ENCODE measurements at regions not wholly inside any gene's neighbourhood (a gene's known extent, or its start where the extent isn't known, plus 50 kb on each side); places are given as distances from the start of the nearest gene placed in this dataset.
A peak's percentile ranks its signal among the peaks of the same experiment; 100 is the strongest.

- TF ChIP-seq, protein P1, sequence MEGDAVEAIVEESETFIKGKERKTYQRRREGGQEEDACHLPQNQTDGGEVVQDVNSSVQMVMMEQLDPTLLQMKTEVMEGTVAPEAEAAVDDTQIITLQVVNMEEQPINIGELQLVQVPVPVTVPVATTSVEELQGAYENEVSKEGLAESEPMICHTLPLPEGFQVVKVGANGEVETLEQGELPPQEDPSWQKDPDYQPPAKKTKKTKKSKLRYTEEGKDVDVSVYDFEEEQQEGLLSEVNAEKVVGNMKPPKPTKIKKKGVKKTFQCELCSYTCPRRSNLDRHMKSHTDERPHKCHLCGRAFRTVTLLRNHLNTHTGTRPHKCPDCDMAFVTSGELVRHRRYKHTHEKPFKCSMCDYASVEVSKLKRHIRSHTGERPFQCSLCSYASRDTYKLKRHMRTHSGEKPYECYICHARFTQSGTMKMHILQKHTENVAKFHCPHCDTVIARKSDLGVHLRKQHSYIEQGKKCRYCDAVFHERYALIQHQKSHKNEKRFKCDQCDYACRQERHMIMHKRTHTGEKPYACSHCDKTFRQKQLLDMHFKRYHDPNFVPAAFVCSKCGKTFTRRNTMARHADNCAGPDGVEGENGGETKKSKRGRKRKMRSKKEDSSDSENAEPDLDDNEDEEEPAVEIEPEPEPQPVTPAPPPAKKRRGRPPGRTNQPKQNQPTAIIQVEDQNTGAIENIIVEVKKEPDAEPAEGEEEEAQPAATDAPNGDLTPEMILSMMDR (IDR thresholded peaks at IDR 0.05): no peak
- Histone ChIP-seq H3K36me3 (ENCODE audit: control insufficient read depth, insufficient read depth, low read length) (no peaks in the 10 kb centered on the region), H3K4me1 (ENCODE audit: control insufficient read depth, insufficient read depth, low read length) (peaks cover 43% of the 10 kb centered on the region), H3K4me3 (ENCODE audit: low read length) (no peak overlapping the region), H3K27me3 (ENCODE audit: control insufficient read depth, insufficient read depth, low read length) (no peaks in the 10 kb centered on the region), H3K9me3 (ENCODE audit: control insufficient read depth, insufficient read depth, low read length) (no peaks in the 10 kb centered on the region), H3K27ac (ENCODE audit: low read length) (peak overlapping the region; percentile 72)
- Mint-ChIP-seq H3K4me3 (peak overlapping the region; percentile 45), H3K27me3 (ENCODE audit: low read depth in 2 of 2) (peaks cover 6 to 8% of the 10 kb centered on the region in 2 donors), H3K27ac (peak overlapping the region; percentile 91 to 94), H3K36me3 (no peaks in the 10 kb centered on the region), H3K9me3 (no peaks in the 10 kb centered on the region), H3K4me1 (peaks cover 54 to 55% of the 10 kb centered on the region in 2 donors)
- 84% methylated on average over 4 of the region's 4 CpGs for WGBS (ENCODE audit: insufficient coverage)
- intact Hi-C loops (cut with micrococcal nuclease): loop anchor here (1.0 to 10.0 kb wide), 3 partner anchors 29 to 168 kb away; no protein-coding TSS in a partner anchor
- no peak for ATAC-seq
- no peak for DNase-seq
These were observed 62.5 kb upstream of the CD44 start for GRCh38 chr11:35076201-35077100.

DNA sequence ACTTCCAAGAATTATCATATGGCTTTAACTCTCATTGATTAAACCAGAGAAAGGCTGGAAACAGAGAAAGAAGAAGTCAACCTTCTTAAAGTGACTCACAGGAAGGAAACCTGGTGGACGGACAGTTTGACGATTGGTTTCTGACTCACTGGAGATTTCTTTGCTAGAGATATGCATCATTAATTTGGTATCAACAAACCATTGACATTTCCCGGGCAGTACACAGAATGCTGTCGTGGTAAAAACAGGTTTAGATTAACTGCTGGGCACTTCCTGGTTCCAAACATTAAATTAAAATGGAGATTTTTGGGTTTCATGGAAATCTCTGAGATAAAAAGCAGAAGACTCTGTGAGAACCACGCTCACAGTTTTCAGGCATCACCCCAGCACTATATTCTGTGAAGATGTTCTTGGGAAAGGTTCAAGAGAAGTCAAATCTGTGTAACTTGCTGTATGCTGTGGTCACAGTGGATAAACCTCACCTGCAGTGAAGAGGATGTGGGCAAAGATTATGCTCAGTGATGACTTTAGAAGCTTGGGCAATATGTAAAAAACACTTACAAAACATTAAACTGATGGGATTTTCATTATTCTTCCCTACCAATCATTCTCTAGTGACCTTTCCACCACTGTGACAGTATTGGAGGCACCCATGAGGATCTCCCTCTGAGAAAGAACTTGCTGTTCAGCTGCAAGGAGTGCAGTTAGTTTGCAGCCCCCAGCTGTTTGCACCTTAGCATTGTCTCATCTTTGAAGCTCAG is 61.1 kb upstream of the CD44 start:
- TF ChIP-seq, protein P1 (IDR thresholded peaks at IDR 0.05): no peak
- peak; percentile 65 to 80 (median 72) for ATAC-seq
- no peaks in the 10 kb centered on the region for H3K9me3 Mint-ChIP-seq
- WGBS (ENCODE audit: insufficient coverage): 0% methylated on average over 5 of the region's 5 CpGs
- peak; percentile 38 to 87 for DNase-seq
- no peaks in the 10 kb centered on the region for H3K9me3 ChIP-seq (ENCODE audit: control insufficient read depth, insufficient read depth, low read length)
- H3K36me3 ChIP-seq (ENCODE audit: control insufficient read depth, insufficient read depth, low read length): no peaks in the 10 kb centered on the region
- H3K4me1 Mint-ChIP-seq: peaks cover 63 to 67% of the 10 kb centered on the region in 2 donors
- no peaks in the 10 kb centered on the region for H3K27me3 ChIP-seq (ENCODE audit: control insufficient read depth, insufficient read depth, low read length)
- peaks cover 58% of the 10 kb centered on the region for H3K4me1 ChIP-seq (ENCODE audit: control insufficient read depth, insufficient read depth, low read length)
- no peak overlapping the region for H3K4me3 ChIP-seq (ENCODE audit: low read length)
- peaks cover 0 to 6% of the 10 kb centered on the region in 2 donors for H3K27me3 Mint-ChIP-seq (ENCODE audit: low read depth in 2 of 2)
- H3K36me3 Mint-ChIP-seq: no peaks in the 10 kb centered on the region
- peak overlapping the region; percentile 91 to 94 for H3K27ac Mint-ChIP-seq
- peak overlapping the region; percentile 83 for H3K4me3 Mint-ChIP-seq
- intact Hi-C loops (cut with micrococcal nuclease): loop anchor here (1.0 to 10.0 kb wide), 4 partner anchors 31 to 167 kb away; no protein-coding TSS in a partner anchor
- peak overlapping the region; percentile 72 for H3K27ac ChIP-seq (ENCODE audit: low read length)

- intact Hi-C loops (cut with micrococcal nuclease): loop anchor here (1.0 to 10.0 kb wide), 3 partner anchors 81 to 166 kb away; no protein-coding TSS in a partner anchor
- Histone ChIP-seq H3K4me3 (ENCODE audit: low read length) (no peak overlapping the region), H3K36me3 (ENCODE audit: control insufficient read depth, insufficient read depth, low read length) (no peaks in the 10 kb centered on the region), H3K9me3 (ENCODE audit: control insufficient read depth, insufficient read depth, low read length) (no peaks in the 10 kb centered on the region), H3K27me3 (ENCODE audit: control insufficient read depth, insufficient read depth, low read length) (no peaks in the 10 kb centered on the region), H3K27ac (ENCODE audit: low read length) (peak overlapping the region; percentile 72), H3K4me1 (ENCODE audit: control insufficient read depth, insufficient read depth, low read length) (peaks cover 63% of the 10 kb centered on the region)
- H3K27ac Mint-ChIP-seq: peak overlapping the region; percentile 91 to 94
- peaks cover 68 to 72% of the 10 kb centered on the region in 2 donors for H3K4me1 Mint-ChIP-seq
- WGBS (ENCODE audit: insufficient coverage): 91% methylated on average over 1 of the region's 1 CpG
- H3K27me3 Mint-ChIP-seq (ENCODE audit: low read depth in 2 of 2): peaks cover 0 to 6% of the 10 kb centered on the region in 2 donors
- no peak for ATAC-seq
- DNase-seq: no peak
- no peaks in the 10 kb centered on the region for H3K9me3 Mint-ChIP-seq
- no peaks in the 10 kb centered on the region for H3K36me3 Mint-ChIP-seq
- peak overlapping the region; percentile 83 for H3K4me3 Mint-ChIP-seq
- TF ChIP-seq, protein P1 (IDR thresholded peaks at IDR 0.05): no peak
These were observed 60.6 kb upstream of the CD44 start for GRCh38 chr11:35078470-35078735.
